ENCODE measurements at regions not wholly inside any gene's neighbourhood (a gene's known extent, or its start where the extent isn't known, plus 50 kb on each side); places are given as distances from the start of the nearest gene placed in this dataset.

- H2BK120ac ChIP-seq (ENCODE audit: low read depth, low read length, poor library complexity, severe bottlenecking) = no peak overlapping the region
- Mint-ChIP-seq H3K4me1 (peaks cover 0 to 1% of the 10 kb centered on the region in 2 experiments; a peak in 1 of 4 replicates), H3K27me3 (ENCODE audit: low read depth) (peaks cover 9% of the 10 kb centered on the region), H3K4me3 (no peak overlapping the region; a peak in 1 of 5 replicates), H3K27ac (no peak overlapping the region), H3K9me3 (no peaks in the 10 kb centered on the region), H3K36me3 (ENCODE audit: insufficient read depth in 1 of 3, low read depth in 3 of 3) (no peaks in the 10 kb centered on the region)
- no peak overlapping the region for H2BK20ac ChIP-seq (ENCODE audit: low read depth, low read length, poor library complexity, severe bottlenecking)
- no peak overlapping the region for H2BK12ac ChIP-seq (ENCODE audit: insufficient read length, low read depth, low read length)
- H3K4ac ChIP-seq (ENCODE audit: low read depth, low read length) = no peak overlapping the region
- no peak for DNase-seq
- no peaks in the 10 kb centered on the region for H3K79me1 ChIP-seq (ENCODE audit: insufficient read depth, low read depth, low read length, poor library complexity, severe bottlenecking)
- H3K27me3 ChIP-seq (ENCODE audit: insufficient read depth, low read length) = no peaks in the 10 kb centered on the region
- no peak overlapping the region for H4K5ac ChIP-seq (ENCODE audit: insufficient read length, low read depth, low read length)
- H3T11ph ChIP-seq (ENCODE audit: low read length) = no peak overlapping the region
- H3K23me2 ChIP-seq (ENCODE audit: insufficient read length, low read depth, low read length, poor library complexity, severe bottlenecking) = no peaks in the 10 kb centered on the region
- H3K14ac ChIP-seq (ENCODE audit: insufficient read depth, low read length) = no peak overlapping the region
- no peak overlapping the region for H2BK5ac ChIP-seq (ENCODE audit: insufficient read length, low read length)
- H3K23ac ChIP-seq (ENCODE audit: insufficient read length, low read depth, low read length) = no peak overlapping the region
- H3K4me1 ChIP-seq (ENCODE audit: insufficient read depth, low read length) = no peaks in the 10 kb centered on the region
- no peak overlapping the region for H4K8ac ChIP-seq (replicated peaks; ENCODE audit: insufficient read length, low read depth, low read length)
- no peaks in the 10 kb centered on the region for H4K20me1 ChIP-seq (ENCODE audit: control insufficient read depth, insufficient read depth, insufficient read length)
- H3K27ac ChIP-seq (ENCODE audit: insufficient read length, low read depth, low read length) = no peak overlapping the region
- no peak overlapping the region for H3K18ac ChIP-seq (ENCODE audit: insufficient read length, low read depth, low read length)
- no peak overlapping the region for H3K9ac ChIP-seq (ENCODE audit: extremely low read depth, insufficient read length, low read length)
- H3K56ac ChIP-seq (ENCODE audit: insufficient read length, low read depth, low read length) = no peak overlapping the region
- no peak overlapping the region for H2AFZ ChIP-seq (ENCODE audit: low read length)
- H2AK5ac ChIP-seq (ENCODE audit: insufficient read length, low read length) = no peak overlapping the region
- H3K79me2 ChIP-seq (ENCODE audit: insufficient read depth, low read length) = no peaks in the 10 kb centered on the region
- H3K4me2 ChIP-seq (ENCODE audit: insufficient read depth, insufficient read length, low read length) = no peak overlapping the region
- no peak overlapping the region for H2BK15ac ChIP-seq (ENCODE audit: low read depth, low read length)
- H4K91ac ChIP-seq (ENCODE audit: insufficient read length, low read depth, low read length) = no peak overlapping the region
- no CpG with 5 or more reads among the region's 5 CpGs for WGBS (ENCODE audit: extremely low coverage, insufficient read length, low lambda C conversion rate)
- TF ChIP-seq, protein P1, sequence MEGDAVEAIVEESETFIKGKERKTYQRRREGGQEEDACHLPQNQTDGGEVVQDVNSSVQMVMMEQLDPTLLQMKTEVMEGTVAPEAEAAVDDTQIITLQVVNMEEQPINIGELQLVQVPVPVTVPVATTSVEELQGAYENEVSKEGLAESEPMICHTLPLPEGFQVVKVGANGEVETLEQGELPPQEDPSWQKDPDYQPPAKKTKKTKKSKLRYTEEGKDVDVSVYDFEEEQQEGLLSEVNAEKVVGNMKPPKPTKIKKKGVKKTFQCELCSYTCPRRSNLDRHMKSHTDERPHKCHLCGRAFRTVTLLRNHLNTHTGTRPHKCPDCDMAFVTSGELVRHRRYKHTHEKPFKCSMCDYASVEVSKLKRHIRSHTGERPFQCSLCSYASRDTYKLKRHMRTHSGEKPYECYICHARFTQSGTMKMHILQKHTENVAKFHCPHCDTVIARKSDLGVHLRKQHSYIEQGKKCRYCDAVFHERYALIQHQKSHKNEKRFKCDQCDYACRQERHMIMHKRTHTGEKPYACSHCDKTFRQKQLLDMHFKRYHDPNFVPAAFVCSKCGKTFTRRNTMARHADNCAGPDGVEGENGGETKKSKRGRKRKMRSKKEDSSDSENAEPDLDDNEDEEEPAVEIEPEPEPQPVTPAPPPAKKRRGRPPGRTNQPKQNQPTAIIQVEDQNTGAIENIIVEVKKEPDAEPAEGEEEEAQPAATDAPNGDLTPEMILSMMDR (conservative IDR thresholded peaks at IDR 0.05) = no peak
- H3K9me3 ChIP-seq (ENCODE audit: control insufficient read depth, low read depth, low read length) = no peaks in the 10 kb centered on the region
Observed at GRCh38 chr14:58794993-58795762, 157.4 kb downstream of the DACT1 start.
